A673 (cell line): ENCODE measurements at regions not wholly inside any gene's neighbourhood (a gene's known extent, or its start where the extent isn't known, plus 50 kb on each side); places are given as distances from the start of the nearest gene placed in this dataset.

ENCODE experiments used
- CTCF ChIP-seq: fragments of 300-800, 200-600 bp; sonication (generic); conservative IDR thresholded peaks from 2 replicates; pipeline ENCODE4 v1.5.1; 2017; ENCODE audit warnings: low read depth, mild to moderate bottlenecking, antibody characterized with exemption, low read length, moderate library complexity, mixed read lengths
- EZH2 ChIP-seq: fragments of 200-600 bp; sonication (generic); IDR thresholded peaks from 2 replicates; pipeline ENCODE4 v1.6.1; 2017; ENCODE audit warnings: borderline replicate concordance, low read depth, mild to moderate bottlenecking, mixed read lengths, antibody characterized with exemption, low read length; ENCODE audit not compliant: poor library complexity, severe bottlenecking

- TF ChIP-seq CTCF = no peak
- TF ChIP-seq EZH2 = no peak
Measured at GRCh38 chr6:3913958-3914337, 64.8 kb downstream of the FAM50B start.
